Liver (tissue), 3 donors: ENCODE measurements at regions not wholly inside any gene's neighbourhood (a gene's known extent, or its start where the extent isn't known, plus 50 kb on each side); places are given as distances from the start of the nearest gene placed in this dataset.

Experiments
- CTCF ChIP-seq: fragments of 150-350 bp; IDR thresholded peaks from 2 replicates; pipeline ENCODE4 v1.5.1; 2017; ENCODE audit warnings: improper control_type of control experiment, low read depth, low read length; ENCODE audit not compliant: missing input control
- GABPA ChIP-seq, 2 donors: IDR thresholded peaks in 1 of 2; conservative IDR thresholded peaks in 1 of 2; 2 replicates each; pipeline ENCODE4 v1.6.1; 2016; ENCODE audit warnings: antibody characterized with exemption in 2 of 2, mild to moderate bottlenecking in 1 of 2, moderate library complexity in 1 of 2
- HNF4A ChIP-seq, 2 donors: conservative IDR thresholded peaks; 2 replicates each; pipeline ENCODE4 v1.6.1; 2016; ENCODE audit warnings: antibody characterized with exemption in 2 of 2, mild to moderate bottlenecking in 2 of 2
- REST ChIP-seq: IDR thresholded peaks from 2 replicates; pipeline ENCODE4 v1.6.1; 2016; ENCODE audit warnings: antibody characterized with exemption, mild to moderate bottlenecking
- TF ChIP-seq, protein P1 (sequence below): IDR thresholded peaks from 2 replicates; pipeline ENCODE4 v1.6.1; 2016; ENCODE audit warnings: antibody characterized with exemption
- donor health status: healthy.
- donor health status: healthy.

GRCh38 chr2:240300840-240301239 lies 134.6 kb upstream of the GPC1 start:
- TF ChIP-seq HNF4A (conservative IDR thresholded peaks at IDR 0.05) (no peak), CTCF (no peak), GABPA (IDR thresholded peaks at IDR 0.05 in 1 of 2, conservative IDR thresholded peaks at IDR 0.05 in 1 of 2) (no peak), REST (no peak)
- TF ChIP-seq, protein P1, sequence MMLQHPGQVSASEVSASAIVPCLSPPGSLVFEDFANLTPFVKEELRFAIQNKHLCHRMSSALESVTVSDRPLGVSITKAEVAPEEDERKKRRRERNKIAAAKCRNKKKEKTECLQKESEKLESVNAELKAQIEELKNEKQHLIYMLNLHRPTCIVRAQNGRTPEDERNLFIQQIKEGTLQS = no peak
